ENCODE measurements at regions not wholly inside any gene's neighbourhood (a gene's known extent, or its start where the extent isn't known, plus 50 kb on each side); places are given as distances from the start of the nearest gene placed in this dataset.

DNA sequence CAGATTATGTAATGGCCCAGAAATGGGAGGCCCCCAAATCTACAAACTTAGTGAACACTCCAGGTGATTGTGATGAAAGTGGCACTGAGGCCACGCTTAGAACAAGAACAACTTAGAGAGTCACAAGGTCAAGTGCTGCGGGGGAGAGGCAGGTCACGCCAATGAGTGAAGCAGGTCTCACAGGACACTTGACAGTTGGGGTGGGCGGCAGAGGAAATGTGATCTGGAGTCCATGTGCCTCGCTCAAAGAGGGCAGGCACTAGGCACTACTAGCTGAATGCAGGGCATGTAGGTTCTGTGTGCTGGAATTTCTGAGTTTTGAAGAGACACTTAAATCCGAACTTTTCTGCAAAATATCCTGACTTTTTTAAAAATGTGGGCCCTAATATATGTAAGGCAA is 193.2 kb upstream of the RORB start:
- no peak overlapping the region for H3K4me3 ChIP-seq
- TF ChIP-seq, protein P1, sequence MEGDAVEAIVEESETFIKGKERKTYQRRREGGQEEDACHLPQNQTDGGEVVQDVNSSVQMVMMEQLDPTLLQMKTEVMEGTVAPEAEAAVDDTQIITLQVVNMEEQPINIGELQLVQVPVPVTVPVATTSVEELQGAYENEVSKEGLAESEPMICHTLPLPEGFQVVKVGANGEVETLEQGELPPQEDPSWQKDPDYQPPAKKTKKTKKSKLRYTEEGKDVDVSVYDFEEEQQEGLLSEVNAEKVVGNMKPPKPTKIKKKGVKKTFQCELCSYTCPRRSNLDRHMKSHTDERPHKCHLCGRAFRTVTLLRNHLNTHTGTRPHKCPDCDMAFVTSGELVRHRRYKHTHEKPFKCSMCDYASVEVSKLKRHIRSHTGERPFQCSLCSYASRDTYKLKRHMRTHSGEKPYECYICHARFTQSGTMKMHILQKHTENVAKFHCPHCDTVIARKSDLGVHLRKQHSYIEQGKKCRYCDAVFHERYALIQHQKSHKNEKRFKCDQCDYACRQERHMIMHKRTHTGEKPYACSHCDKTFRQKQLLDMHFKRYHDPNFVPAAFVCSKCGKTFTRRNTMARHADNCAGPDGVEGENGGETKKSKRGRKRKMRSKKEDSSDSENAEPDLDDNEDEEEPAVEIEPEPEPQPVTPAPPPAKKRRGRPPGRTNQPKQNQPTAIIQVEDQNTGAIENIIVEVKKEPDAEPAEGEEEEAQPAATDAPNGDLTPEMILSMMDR (IDR thresholded peaks at IDR 0.05), result no peak
- no peak for TF ChIP-seq POLR2A (IDR thresholded peaks at IDR 0.05)
- no peak for DNase-seq
- 73% methylated on average over 6 of the region's 6 CpGs for WGBS (ENCODE audit: insufficient coverage, low coverage, low lambda C conversion rate, missing lambda C conversion rate)
- H3K9me3 ChIP-seq, result no peaks in the 10 kb centered on the region
- H3K27ac ChIP-seq, result no peak overlapping the region
- no peaks in the 10 kb centered on the region for H3K27me3 ChIP-seq
- ATAC-seq, result no peak
- no peaks in the 10 kb centered on the region for H3K4me1 ChIP-seq
- intact Hi-C loops (cut with DNase I), result no loop called here
- H3K36me3 ChIP-seq, result no peaks in the 10 kb centered on the region

DNA sequence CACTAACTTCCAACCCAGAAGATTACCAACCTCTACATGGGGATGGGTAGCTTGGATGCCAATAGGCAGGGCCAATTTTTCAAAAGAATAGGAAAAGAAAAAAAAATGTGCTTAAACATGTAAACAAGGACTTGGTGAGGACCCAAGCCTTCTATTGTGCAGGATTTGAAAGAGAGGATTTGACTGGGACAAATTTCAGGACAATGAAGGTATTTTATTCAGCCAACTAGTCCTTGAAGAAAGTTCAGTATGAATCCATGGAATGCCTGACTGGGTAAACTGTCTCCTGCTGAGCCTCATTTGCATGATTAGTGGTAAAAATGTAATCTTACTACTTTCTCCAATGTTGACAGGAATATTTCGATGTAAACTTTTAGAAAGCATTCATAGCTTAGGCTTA is 192.5 kb upstream of the RORB start:
- no peak for TF ChIP-seq POLR2A (IDR thresholded peaks at IDR 0.05)
- TF ChIP-seq, protein P1 (IDR thresholded peaks at IDR 0.05), result no peak

DNA sequence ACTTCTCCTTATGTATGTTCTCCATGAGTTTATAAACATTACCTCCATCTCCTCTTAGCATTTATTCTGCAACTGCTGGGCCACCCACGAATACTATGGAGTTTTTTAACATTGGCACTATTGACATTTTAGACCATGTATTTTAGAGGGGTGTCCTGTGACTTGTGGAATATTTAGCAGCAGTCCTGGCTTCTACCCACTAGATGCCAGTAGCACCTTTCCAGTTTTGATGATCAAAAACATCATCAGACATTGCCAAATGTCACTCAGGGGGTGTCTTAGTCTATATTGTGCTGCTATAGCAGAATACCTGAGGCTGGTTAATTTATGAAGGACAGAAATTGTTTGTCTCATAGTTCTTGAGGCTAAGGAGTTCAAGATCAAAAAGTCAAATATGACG is 187.5 kb upstream of the RORB start:
- 46% methylated on average over 2 of the region's 2 CpGs for WGBS (ENCODE audit: insufficient coverage, low coverage, low lambda C conversion rate, missing lambda C conversion rate)
- intact Hi-C loops (cut with DNase I), result no loop called here
- no peak for DNase-seq
- ATAC-seq, result peak in 2 of 4 donors; percentile 50 to 51
- H3K27me3 ChIP-seq, result no peaks in the 10 kb centered on the region
- H3K27ac ChIP-seq, result no peak overlapping the region
- TF ChIP-seq POLR2A (IDR thresholded peaks at IDR 0.05), result no peak
- TF ChIP-seq, protein P1 (IDR thresholded peaks at IDR 0.05), result peak in 3 of 4 donors; percentile 6 to 36 (median 9)
- no peaks in the 10 kb centered on the region for H3K36me3 ChIP-seq
- H3K4me3 ChIP-seq, result no peak overlapping the region
- no peaks in the 10 kb centered on the region for H3K4me1 ChIP-seq
- peaks cover 0 to 5% (median 0%) of the 10 kb centered on the region in 4 donors for H3K9me3 ChIP-seq

More for the DNA sequence above, 192.5 kb upstream of the RORB start:
- H3K4me1 ChIP-seq, result no peaks in the 10 kb centered on the region
- no peaks in the 10 kb centered on the region for H3K9me3 ChIP-seq
- no peak for DNase-seq
- no peak for ATAC-seq
- no peak overlapping the region for H3K4me3 ChIP-seq
- intact Hi-C loops (cut with DNase I), result no loop called here
- H3K36me3 ChIP-seq, result no peaks in the 10 kb centered on the region
- WGBS (ENCODE audit: insufficient coverage, low coverage, low lambda C conversion rate, missing lambda C conversion rate), result 61% methylated on average over 1 of the region's 1 CpG
- H3K27me3 ChIP-seq, result no peaks in the 10 kb centered on the region
- H3K27ac ChIP-seq, result no peak overlapping the region

DNA sequence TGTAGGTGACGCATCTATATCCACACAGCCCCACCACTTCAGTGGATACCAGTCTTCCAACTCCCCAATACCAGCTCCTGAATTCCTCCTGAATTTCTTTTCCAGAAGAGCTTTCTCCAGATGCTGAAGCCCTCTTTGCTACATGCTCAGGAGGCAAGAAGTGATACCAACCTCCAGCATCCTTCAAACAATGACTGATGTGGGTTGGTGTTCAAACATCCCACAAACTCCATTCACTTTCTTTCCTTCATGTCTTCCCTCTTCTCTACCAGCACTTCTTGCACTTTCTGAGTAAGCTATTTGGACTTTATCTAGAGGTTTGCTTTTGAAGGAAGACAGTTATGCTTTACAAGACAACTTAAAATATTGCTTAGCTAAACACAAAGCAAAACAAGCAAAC is 179.9 kb upstream of the RORB start:
- TF ChIP-seq, protein P1 (IDR thresholded peaks at IDR 0.05), result no peak
- TF ChIP-seq POLR2A (IDR thresholded peaks at IDR 0.05), result no peak
- H3K9me3 ChIP-seq, result no peaks in the 10 kb centered on the region
- WGBS (ENCODE audit: insufficient coverage, low coverage, low lambda C conversion rate, missing lambda C conversion rate), result 0% methylated on average over 1 of the region's 1 CpG
- no peak overlapping the region for H3K4me3 ChIP-seq
- no peak overlapping the region for H3K27ac ChIP-seq
- H3K4me1 ChIP-seq, result no peaks in the 10 kb centered on the region
- no peaks in the 10 kb centered on the region for H3K36me3 ChIP-seq
- DNase-seq, result no peak
- no peaks in the 10 kb centered on the region for H3K27me3 ChIP-seq
- no peak for ATAC-seq
- intact Hi-C loops (cut with DNase I), result no loop called here

DNA sequence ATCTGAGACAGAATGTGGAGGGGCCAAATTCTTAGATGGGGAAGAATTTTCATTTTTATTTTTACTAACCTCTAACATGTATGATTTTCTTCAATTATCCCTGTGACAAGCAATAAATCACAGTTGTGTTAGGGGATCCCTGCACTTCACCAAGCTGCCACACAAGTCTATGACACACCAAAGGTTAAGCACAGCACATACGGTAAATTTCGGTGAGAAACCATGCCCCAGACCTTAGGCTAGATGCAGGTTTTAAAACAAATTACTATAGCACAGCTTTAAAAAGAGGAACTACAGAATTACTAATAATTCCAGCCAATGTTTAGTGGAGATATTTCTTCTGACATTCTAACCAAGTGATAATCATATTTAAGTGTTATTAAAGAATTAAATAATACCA is 175.7 kb upstream of the RORB start:
- Histone ChIP-seq H3K27ac (no peak overlapping the region), H3K27me3 (no peaks in the 10 kb centered on the region), H3K4me1 (no peaks in the 10 kb centered on the region), H3K9me3 (no peaks in the 10 kb centered on the region), H3K36me3 (no peaks in the 10 kb centered on the region), H3K4me3 (no peak overlapping the region)
- DNase-seq (no peak), ATAC-seq (no peak)
- WGBS (ENCODE audit: insufficient coverage, low coverage, low lambda C conversion rate, missing lambda C conversion rate), result 28% methylated on average over 2 of the region's 2 CpGs
- intact Hi-C loops (cut with DNase I), result no loop called here
- TF ChIP-seq POLR2A (IDR thresholded peaks at IDR 0.05), result no peak
- TF ChIP-seq, protein P1 (IDR thresholded peaks at IDR 0.05), result no peak
